ENCODE measurements at regions not wholly inside any gene's neighbourhood (a gene's known extent, or its start where the extent isn't known, plus 50 kb on each side); places are given as distances from the start of the nearest gene placed in this dataset.

DNA sequence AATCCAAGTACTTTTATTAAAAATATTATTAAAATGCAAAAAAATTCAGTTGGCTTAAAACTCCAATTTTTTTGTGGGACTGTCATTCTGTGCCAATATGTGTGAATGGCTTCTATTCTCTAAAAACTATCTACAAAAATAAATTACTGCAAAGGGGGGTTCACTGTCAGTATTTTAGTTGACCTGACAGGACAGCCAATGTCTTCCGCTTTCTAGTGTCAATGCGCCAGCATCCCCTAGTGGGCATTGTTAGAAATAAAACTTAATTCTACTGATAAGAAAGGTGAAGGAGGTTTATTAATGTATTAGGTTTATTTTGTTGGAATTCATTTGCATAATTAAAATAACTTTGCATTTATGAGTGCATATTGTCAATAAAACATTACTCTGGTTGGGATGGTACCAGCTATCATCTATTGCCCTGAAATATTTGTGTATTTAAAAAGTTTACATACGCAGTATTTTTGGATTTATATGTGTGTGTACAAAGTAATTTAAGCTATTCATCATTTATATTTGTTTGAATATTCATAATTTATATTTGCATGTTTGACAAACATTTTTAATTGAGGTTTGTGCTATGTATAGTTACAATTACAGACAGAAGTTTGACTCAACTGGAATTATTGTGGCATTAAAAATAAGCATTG, 527.2 kb downstream of the FLRT2 start:
- DNase-seq (ENCODE audit: extremely low spot score, unreplicated experiment) = no peak

DNA sequence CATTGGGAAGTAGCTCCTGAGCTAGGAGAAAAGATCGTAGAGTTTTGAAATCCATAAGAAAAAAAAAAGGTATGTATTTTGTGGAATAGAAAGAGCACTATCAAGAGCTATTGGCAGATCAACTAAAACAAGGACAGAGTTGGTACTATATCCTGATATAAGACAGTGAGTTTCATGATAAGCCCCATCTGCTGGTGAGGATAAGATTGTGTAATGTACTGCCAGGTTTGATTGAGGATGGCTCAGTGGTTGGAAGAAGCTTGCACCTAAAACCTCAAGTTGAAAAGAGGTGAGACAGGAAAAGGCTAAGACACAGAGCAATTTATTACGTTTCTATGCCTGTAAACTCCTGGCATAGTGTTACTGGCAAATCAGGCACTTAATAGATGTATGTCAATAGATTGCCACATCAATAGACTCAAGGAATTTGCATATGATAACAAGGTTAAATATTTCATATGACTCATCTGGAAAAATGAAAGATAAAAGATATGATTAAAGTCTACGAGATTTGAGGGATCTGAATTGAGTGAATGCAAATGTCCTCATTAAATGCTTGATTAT, 525.6 kb downstream of the FLRT2 start:
- H3K4me1 Mint-ChIP-seq (ENCODE audit: unreplicated experiment) = no peaks in the 10 kb centered on the region
- TF ChIP-seq, protein P1, sequence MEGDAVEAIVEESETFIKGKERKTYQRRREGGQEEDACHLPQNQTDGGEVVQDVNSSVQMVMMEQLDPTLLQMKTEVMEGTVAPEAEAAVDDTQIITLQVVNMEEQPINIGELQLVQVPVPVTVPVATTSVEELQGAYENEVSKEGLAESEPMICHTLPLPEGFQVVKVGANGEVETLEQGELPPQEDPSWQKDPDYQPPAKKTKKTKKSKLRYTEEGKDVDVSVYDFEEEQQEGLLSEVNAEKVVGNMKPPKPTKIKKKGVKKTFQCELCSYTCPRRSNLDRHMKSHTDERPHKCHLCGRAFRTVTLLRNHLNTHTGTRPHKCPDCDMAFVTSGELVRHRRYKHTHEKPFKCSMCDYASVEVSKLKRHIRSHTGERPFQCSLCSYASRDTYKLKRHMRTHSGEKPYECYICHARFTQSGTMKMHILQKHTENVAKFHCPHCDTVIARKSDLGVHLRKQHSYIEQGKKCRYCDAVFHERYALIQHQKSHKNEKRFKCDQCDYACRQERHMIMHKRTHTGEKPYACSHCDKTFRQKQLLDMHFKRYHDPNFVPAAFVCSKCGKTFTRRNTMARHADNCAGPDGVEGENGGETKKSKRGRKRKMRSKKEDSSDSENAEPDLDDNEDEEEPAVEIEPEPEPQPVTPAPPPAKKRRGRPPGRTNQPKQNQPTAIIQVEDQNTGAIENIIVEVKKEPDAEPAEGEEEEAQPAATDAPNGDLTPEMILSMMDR (IDR thresholded peaks at IDR 0.05) = peak; percentile 51
- H3K4me3 Mint-ChIP-seq (ENCODE audit: unreplicated experiment) = no peak overlapping the region
- no peak for DNase-seq (ENCODE audit: extremely low spot score, unreplicated experiment)
- H3K27me3 Mint-ChIP-seq (ENCODE audit: unreplicated experiment) = no peaks in the 10 kb centered on the region
- no peaks in the 10 kb centered on the region for H3K9me3 Mint-ChIP-seq (ENCODE audit: unreplicated experiment)
- no peaks in the 10 kb centered on the region for H3K36me3 Mint-ChIP-seq (ENCODE audit: unreplicated experiment)
- H3K27ac Mint-ChIP-seq (ENCODE audit: unreplicated experiment) = no peak overlapping the region

More for the DNA sequence above, 527.2 kb downstream of the FLRT2 start:
- TF ChIP-seq, protein P1 (IDR thresholded peaks at IDR 0.05) = peak; percentile 86
- Mint-ChIP-seq H3K9me3 (ENCODE audit: unreplicated experiment) (no peaks in the 10 kb centered on the region), H3K4me1 (ENCODE audit: unreplicated experiment) (no peaks in the 10 kb centered on the region), H3K4me3 (ENCODE audit: unreplicated experiment) (no peak overlapping the region), H3K27me3 (ENCODE audit: unreplicated experiment) (peaks cover 6% of the 10 kb centered on the region), H3K36me3 (ENCODE audit: unreplicated experiment) (no peaks in the 10 kb centered on the region), H3K27ac (ENCODE audit: unreplicated experiment) (no peak overlapping the region)

DNA sequence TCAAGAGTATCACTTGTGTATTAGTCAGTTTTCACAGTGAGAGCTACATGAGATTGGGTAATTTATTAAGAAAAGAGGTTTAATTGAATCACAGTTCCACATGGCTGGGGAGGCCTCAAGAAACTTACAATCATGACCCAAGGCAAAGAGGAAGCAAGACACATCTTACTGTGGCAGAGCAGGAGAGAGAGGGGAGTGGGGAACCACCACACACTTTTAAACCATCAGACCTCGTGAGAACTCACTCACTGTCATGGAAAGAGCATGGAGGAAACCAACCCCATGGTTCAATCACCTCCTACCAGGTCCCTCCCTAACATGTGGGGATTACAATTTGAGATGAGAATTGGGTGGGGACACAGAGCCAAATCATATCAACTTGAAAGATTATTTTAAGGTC, 522.9 kb downstream of the FLRT2 start:
- Mint-ChIP-seq H3K27me3 (ENCODE audit: unreplicated experiment) (no peaks in the 10 kb centered on the region), H3K36me3 (ENCODE audit: unreplicated experiment) (no peaks in the 10 kb centered on the region), H3K4me3 (ENCODE audit: unreplicated experiment) (no peak overlapping the region), H3K4me1 (ENCODE audit: unreplicated experiment) (no peaks in the 10 kb centered on the region), H3K9me3 (ENCODE audit: unreplicated experiment) (no peaks in the 10 kb centered on the region), H3K27ac (ENCODE audit: unreplicated experiment) (no peak overlapping the region)
- DNase-seq (ENCODE audit: extremely low spot score, unreplicated experiment) = no peak
- TF ChIP-seq, protein P1 (IDR thresholded peaks at IDR 0.05) = no peak

- TF ChIP-seq, protein P1 (IDR thresholded peaks at IDR 0.05) = no peak
- Mint-ChIP-seq H3K27me3 (ENCODE audit: unreplicated experiment) (no peaks in the 10 kb centered on the region), H3K4me3 (ENCODE audit: unreplicated experiment) (no peak overlapping the region), H3K9me3 (ENCODE audit: unreplicated experiment) (peaks cover under 1% of the 10 kb centered on the region), H3K36me3 (ENCODE audit: unreplicated experiment) (no peaks in the 10 kb centered on the region), H3K27ac (ENCODE audit: unreplicated experiment) (no peak overlapping the region), H3K4me1 (ENCODE audit: unreplicated experiment) (no peaks in the 10 kb centered on the region)
- no peak for DNase-seq (ENCODE audit: extremely low spot score, unreplicated experiment)
These were observed 520.8 kb downstream of the FLRT2 start for GRCh38 chr14:86050757-86051156.

GRCh38 chr14:86050072-86050683, 520.2 kb downstream of the FLRT2 start:
- H3K27me3 Mint-ChIP-seq (ENCODE audit: unreplicated experiment) = no peaks in the 10 kb centered on the region
- H3K4me1 Mint-ChIP-seq (ENCODE audit: unreplicated experiment) = no peaks in the 10 kb centered on the region
- H3K36me3 Mint-ChIP-seq (ENCODE audit: unreplicated experiment) = no peaks in the 10 kb centered on the region
- no peak for DNase-seq (ENCODE audit: extremely low spot score, unreplicated experiment)
- TF ChIP-seq, protein P1 (IDR thresholded peaks at IDR 0.05) = no peak
- peaks cover 6% of the 10 kb centered on the region for H3K9me3 Mint-ChIP-seq (ENCODE audit: unreplicated experiment)
- no peak overlapping the region for H3K27ac Mint-ChIP-seq (ENCODE audit: unreplicated experiment)
- H3K4me3 Mint-ChIP-seq (ENCODE audit: unreplicated experiment) = no peak overlapping the region

Data from osteocyte (in vitro differentiated cells).